Heart right ventricle (tissue), 16 donors: ENCODE measurements at regions not wholly inside any gene's neighbourhood (a gene's known extent, or its start where the extent isn't known, plus 50 kb on each side); places are given as distances from the start of the nearest gene placed in this dataset.

ENCODE experiments used
- ATAC-seq, 8 donors: fragments of 200-7000 bp; cut with Tn5 transposase; one replicate each; pipeline ENCODE4 v1.9.1; 2020; ENCODE audit warnings: mild to moderate bottlenecking in 8 of 8, moderate library complexity in 8 of 8, moderate number of reproducible peaks in 1 of 8
- DNase-seq, 2 donors: peaks; one replicate each; pipeline ENCODE4 v3.0.0-alpha.2; 2020
- H3K27ac ChIP-seq, 10 donors: fragments of 200-600 bp; sonication (generic) in 2 of 10; one replicate each; pipeline versions ENCODE4 v1.5.0 to v1.8.0; 2020 to 2022; ENCODE audit warnings: mild to moderate bottlenecking in 3 of 10
- H3K27me3 ChIP-seq, 7 donors: fragments of 200-600 bp; one replicate each; pipeline ENCODE4 v1.8.0; 2021 to 2022; ENCODE audit warnings: mild to moderate bottlenecking in 2 of 7
- H3K36me3 ChIP-seq, 9 donors: fragments of 200-600 bp; sonication (generic) in 1 of 9; one replicate each; pipeline versions ENCODE4 v1.5.0 to v1.8.0; 2020 to 2022; ENCODE audit warnings: mild to moderate bottlenecking in 2 of 9
- H3K4me1 ChIP-seq, 9 donors: fragments of 200-600 bp; sonication (generic) in 1 of 9; one replicate each; pipeline versions ENCODE4 v1.5.0 to v1.8.0; 2020 to 2022; ENCODE audit warnings: mild to moderate bottlenecking in 4 of 9
- H3K4me3 ChIP-seq, 10 donors: fragments of 200-600 bp; sonication (generic) in 2 of 10; one replicate each; pipeline versions ENCODE4 v1.5.0 to v1.8.0; 2020 to 2022; ENCODE audit warnings: mild to moderate bottlenecking in 7 of 10, moderate library complexity in 2 of 10
- H3K9me3 ChIP-seq, 11 donors: fragments of 200-600 bp in 10 of 11; sonication (generic) in 2 of 11; one replicate each; pipeline versions ENCODE4 v1.5.0 to v1.8.0; 2013 to 2022; ENCODE audit warnings: mild to moderate bottlenecking in 2 of 11, control low read depth in 1 of 11, moderate library complexity in 1 of 11
- CTCF ChIP-seq, 9 donors: fragments of 200-600 bp; sonication (generic) in 2 of 9; IDR thresholded peaks; one replicate each; pipeline versions ENCODE4 v1.5.0 to v1.8.0; 2021 to 2022; ENCODE audit warnings: antibody characterized with exemption in 9 of 9, mild to moderate bottlenecking in 5 of 9, moderate library complexity in 1 of 9
- WGBS, 2 donors: extraction: QIAGEN DNeasy Blood & Tissue Kit; methylation state at CpG; one replicate each; pipeline ENCODE4 v1.1.7; 2013; ENCODE audit warnings: inconsistent platforms in 1 of 2; 5-methylcytosine and 5-hydroxymethylcytosine counted together
- intact Hi-C, 10 donors: fragments of 100-400 bp; cut with DNase I; formaldehyde crosslinking; loops; one replicate each; pipeline versions ENCODE4 v1.11.1 to v1.14.2; 2022
- donor health status: Arrhythmogenic right ventricular cardiomyopathy.
- donor health status: ischemic (EF 13 %, LVEDD 7.1; RV severe dilation, severe dysfunction).
- donor health status: healthy with polysubstance abuse.
- donor health status: DM: no; HTN: yes; CAD: no.
- donor health status: DM: no; HTN: no; CAD: no.
- donor health status: ischemic (EF 25% LVEDD 6.9; RV normal size, moderate dysfunction).
- donor health status: ischemic (EF 25% LVEDD 5.7; RV mildly dilated, moderate dysfunction).
- donor health status: healthy.
- donor health status: DM: yes; HTN: yes; CAD: no.
- donor health status: Ischemic cardiomyopathy.
- donor health status: ischemic (EF 35%, LVEDD 5.7; RV mildly dilated, moderate dysfunction).
- donor health status: nonischemic (EF 11% LVEDD 7.7; RV severe dilation, severe dysfunction).
- donor health status: DM: yes; HTN: yes; CAD: no.
- donor health status: PGD.
- donor health status: ischemic (EF 29% LVEDD 5.4; RV normal size, mild dysfunction).
- donor health status: nonischemic (EF 23%, LVEDD 6.1; RV moderate dilation, normal function).

DNA sequence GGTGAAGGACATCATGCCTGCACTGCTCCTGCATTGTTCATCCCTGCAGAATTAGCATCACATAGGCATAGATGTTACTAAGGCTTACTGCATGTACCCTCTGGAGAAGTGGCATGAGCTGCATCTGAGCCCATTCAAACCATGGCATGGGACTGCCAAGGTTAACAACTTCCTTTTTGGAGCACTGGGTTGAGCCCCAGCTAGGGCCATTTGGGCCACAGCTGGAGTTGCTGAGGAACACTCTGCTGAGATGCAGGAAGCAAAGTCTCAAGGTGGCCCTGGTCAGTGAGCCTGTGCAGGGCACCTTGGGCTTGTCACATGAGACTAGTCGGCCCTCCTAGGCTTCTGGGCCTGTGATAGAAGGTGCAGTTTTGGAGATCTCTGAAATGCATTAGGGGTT, 511.2 kb downstream of the C12orf50 start:
- ATAC-seq (no peak), DNase-seq (no peak)
- H3K4me1 ChIP-seq: no peaks in the 10 kb centered on the region
- no peaks in the 10 kb centered on the region for H3K27me3 ChIP-seq
- no peak overlapping the region for H3K4me3 ChIP-seq
- H3K36me3 ChIP-seq: no peaks in the 10 kb centered on the region
- no peak overlapping the region for H3K27ac ChIP-seq
- WGBS, 2 donors: 84 to 92% methylated on average over 1 of the region's 1 CpG
- no peak for TF ChIP-seq CTCF (IDR thresholded peaks at IDR 0.05)
- H3K9me3 ChIP-seq: no peaks in the 10 kb centered on the region
- intact Hi-C loops: no loop called here

DNA sequence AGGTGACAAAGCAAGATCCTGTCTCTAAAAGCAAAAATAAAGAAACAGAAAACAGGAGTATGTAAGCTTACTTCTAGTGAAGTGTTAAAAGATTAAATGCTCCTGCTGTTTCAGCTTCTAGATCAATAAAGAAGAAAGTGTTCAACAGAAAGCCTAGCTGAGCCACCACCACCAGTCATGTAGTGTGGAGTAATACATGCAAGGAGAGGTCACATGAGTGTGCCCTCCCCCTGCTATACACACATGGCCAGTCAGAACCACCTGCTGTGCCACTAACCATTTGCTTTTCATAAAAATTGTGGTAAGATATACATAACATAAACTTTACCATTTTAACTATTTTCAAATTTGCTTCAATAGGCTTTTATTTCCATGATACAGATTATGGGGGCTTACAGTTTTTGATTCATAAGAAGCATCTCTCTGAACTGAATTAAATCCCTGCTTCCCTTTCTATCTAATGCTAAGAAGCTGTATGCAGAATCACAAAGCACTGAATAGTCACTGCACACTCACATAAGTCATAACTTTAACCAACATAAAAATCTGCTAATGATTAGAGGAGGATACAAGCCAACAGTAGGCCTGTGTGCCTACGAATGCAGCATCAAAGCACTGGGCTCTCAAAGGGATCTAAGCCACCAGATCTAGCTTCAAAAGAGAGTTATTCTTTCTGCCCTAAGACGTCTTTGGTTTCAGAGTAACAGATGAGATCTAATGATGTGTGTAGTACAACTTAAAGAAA, 515.5 kb downstream of the C12orf50 start:
- WGBS, 2 donors: 68 to 75% methylated on average over 2 of the region's 2 CpGs
- TF ChIP-seq CTCF (IDR thresholded peaks at IDR 0.05): no peak
- intact Hi-C loops: no loop called here
- Histone ChIP-seq H3K36me3 (no peaks in the 10 kb centered on the region), H3K27me3 (no peaks in the 10 kb centered on the region), H3K4me1 (no peaks in the 10 kb centered on the region), H3K9me3 (no peaks in the 10 kb centered on the region), H3K4me3 (no peak overlapping the region), H3K27ac (no peak overlapping the region)
- no peak for ATAC-seq
- no peak for DNase-seq

- WGBS, 2 donors: 48 to 49% methylated on average over 3 of the region's 3 CpGs
- TF ChIP-seq CTCF (IDR thresholded peaks at IDR 0.05): no peak
- Histone ChIP-seq H3K27me3 (no peaks in the 10 kb centered on the region), H3K9me3 (no peaks in the 10 kb centered on the region), H3K36me3 (no peaks in the 10 kb centered on the region), H3K27ac (no peak overlapping the region), H3K4me1 (no peaks in the 10 kb centered on the region), H3K4me3 (no peak overlapping the region)
- DNase-seq (no peak), ATAC-seq (no peak)
- intact Hi-C loops: no loop called here
These were observed 517.8 kb downstream of the C12orf50 start for GRCh38 chr12:87511371-87511770.

DNA sequence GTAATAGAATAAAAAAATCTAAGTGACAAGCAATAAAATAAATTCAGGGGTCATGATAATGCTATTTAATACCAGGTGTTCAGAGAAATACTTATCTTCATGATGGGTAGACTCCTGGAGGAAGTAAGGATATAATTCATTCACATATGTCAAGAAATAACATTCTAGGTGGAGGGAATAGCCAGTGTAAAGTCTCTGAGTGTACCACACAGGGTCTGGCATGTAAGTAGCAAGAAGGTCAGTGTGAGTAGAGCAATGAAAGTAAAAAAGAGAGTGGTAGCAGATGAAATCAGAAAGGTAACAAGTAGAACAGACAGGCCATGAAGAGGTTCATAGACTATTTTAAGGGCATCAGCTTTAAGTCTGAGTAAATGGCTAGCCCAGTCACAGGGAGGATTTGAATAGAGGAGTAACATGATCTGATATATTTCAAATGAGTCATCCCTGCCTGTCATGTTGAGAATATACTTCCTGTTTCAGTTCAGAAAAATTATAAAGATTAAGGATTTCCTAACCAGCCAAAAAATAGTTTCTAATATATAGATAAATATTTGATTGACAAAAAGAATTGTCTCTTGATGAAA, 519.9 kb downstream of the C12orf50 start:
- ATAC-seq: no peak

More for the DNA sequence above, 519.9 kb downstream of the C12orf50 start:
- H3K27me3 ChIP-seq: no peaks in the 10 kb centered on the region
- no peak for TF ChIP-seq CTCF (IDR thresholded peaks at IDR 0.05)
- no peak overlapping the region for H3K27ac ChIP-seq
- no peaks in the 10 kb centered on the region for H3K4me1 ChIP-seq
- DNase-seq: no peak
- H3K9me3 ChIP-seq: no peaks in the 10 kb centered on the region
- intact Hi-C loops: no loop called here
- H3K4me3 ChIP-seq: no peak overlapping the region
- H3K36me3 ChIP-seq: no peaks in the 10 kb centered on the region
